ENCODE measurements at regions not wholly inside any gene's neighbourhood (a gene's known extent, or its start where the extent isn't known, plus 50 kb on each side); places are given as distances from the start of the nearest gene placed in this dataset.

GRCh38 chr3:102099913-102100312 is 250.6 kb downstream of the NFKBIZ start:
- H3K9me2 ChIP-seq (ENCODE audit: insufficient read depth, low read length), result no peaks in the 10 kb centered on the region
- H3K4me2 ChIP-seq (ENCODE audit: low read length), result no peak overlapping the region
- no peak overlapping the region for H3K9ac ChIP-seq (ENCODE audit: low read length)
- no peaks in the 10 kb centered on the region for H3K27me3 ChIP-seq (ENCODE audit: insufficient read depth, low read depth, low read length)
- TF ChIP-seq RAD21 (conservative IDR thresholded peaks at IDR 0.05) (no peak), MXI1 (conservative IDR thresholded peaks at IDR 0.05; ENCODE audit: poor library complexity, severe bottlenecking) (no peak), EP300 (conservative IDR thresholded peaks at IDR 0.05; ENCODE audit: poor library complexity, severe bottlenecking) (no peak), POLR2AphosphoS5 (IDR thresholded peaks at IDR 0.05) (no peak), TAF1 (IDR thresholded peaks at IDR 0.05; ENCODE audit: low read depth) (no peak), EZH2 (IDR thresholded peaks at IDR 0.05; ENCODE audit: borderline replicate concordance, insufficient read depth, low read length, poor library complexity, severe bottlenecking) (no peak), SMC3 (conservative IDR thresholded peaks at IDR 0.05; ENCODE audit: poor library complexity) (no peak), REST (IDR thresholded peaks at IDR 0.05; ENCODE audit: borderline replicate concordance) (no peak), CTCF (IDR thresholded peaks at IDR 0.05; ENCODE audit: poor library complexity, severe bottlenecking) (no peak)
- H2AFZ ChIP-seq (ENCODE audit: low read depth, low read length), result no peak overlapping the region
- H3K4me3 ChIP-seq (ENCODE audit: low read length), result no peak overlapping the region
- H3K9me3 ChIP-seq (ENCODE audit: low read length), result no peaks in the 10 kb centered on the region
- no peaks in the 10 kb centered on the region for H4K20me1 ChIP-seq (ENCODE audit: insufficient read depth)
- H3K27ac ChIP-seq (ENCODE audit: low read length), result no peak overlapping the region
- H3F3A ChIP-seq (ENCODE audit: insufficient read depth, low read length, poor library complexity, severe bottlenecking), result no peaks in the 10 kb centered on the region
- H3K79me2 ChIP-seq (replicated peaks; ENCODE audit: insufficient read depth, low read length), result no peaks in the 10 kb centered on the region
- H3K36me3 ChIP-seq (ENCODE audit: insufficient read depth, low read length), result no peaks in the 10 kb centered on the region

- Histone ChIP-seq H3F3A (ENCODE audit: insufficient read depth, low read length, poor library complexity, severe bottlenecking) (no peaks in the 10 kb centered on the region), H3K36me3 (ENCODE audit: insufficient read depth, low read length) (no peaks in the 10 kb centered on the region), H3K27ac (ENCODE audit: low read length) (no peak overlapping the region), H4K20me1 (ENCODE audit: insufficient read depth) (no peaks in the 10 kb centered on the region), H3K9me2 (ENCODE audit: insufficient read depth, low read length) (no peaks in the 10 kb centered on the region), H3K9ac (ENCODE audit: low read length) (no peak overlapping the region), H2AFZ (ENCODE audit: low read depth, low read length) (no peak overlapping the region), H3K79me2 (replicated peaks; ENCODE audit: insufficient read depth, low read length) (no peaks in the 10 kb centered on the region), H3K27me3 (ENCODE audit: insufficient read depth, low read depth, low read length) (no peaks in the 10 kb centered on the region), H3K4me2 (ENCODE audit: low read length) (no peak overlapping the region), H3K4me3 (ENCODE audit: low read length) (no peak overlapping the region), H3K9me3 (ENCODE audit: low read length) (peaks cover under 1% of the 10 kb centered on the region)
- TF ChIP-seq EP300 (conservative IDR thresholded peaks at IDR 0.05; ENCODE audit: poor library complexity, severe bottlenecking) (no peak), CTCF (IDR thresholded peaks at IDR 0.05; ENCODE audit: poor library complexity, severe bottlenecking) (no peak), POLR2AphosphoS5 (IDR thresholded peaks at IDR 0.05) (no peak), TAF1 (IDR thresholded peaks at IDR 0.05; ENCODE audit: low read depth) (no peak), RAD21 (conservative IDR thresholded peaks at IDR 0.05) (no peak), MXI1 (conservative IDR thresholded peaks at IDR 0.05; ENCODE audit: poor library complexity, severe bottlenecking) (no peak), REST (IDR thresholded peaks at IDR 0.05; ENCODE audit: borderline replicate concordance) (no peak), SMC3 (conservative IDR thresholded peaks at IDR 0.05; ENCODE audit: poor library complexity) (no peak)
These were observed 253.1 kb downstream of the NFKBIZ start for GRCh38 chr3:102102394-102102793.
